ENCODE measurements at regions not wholly inside any gene's neighbourhood (a gene's known extent, or its start where the extent isn't known, plus 50 kb on each side); places are given as distances from the start of the nearest gene placed in this dataset.

DNA sequence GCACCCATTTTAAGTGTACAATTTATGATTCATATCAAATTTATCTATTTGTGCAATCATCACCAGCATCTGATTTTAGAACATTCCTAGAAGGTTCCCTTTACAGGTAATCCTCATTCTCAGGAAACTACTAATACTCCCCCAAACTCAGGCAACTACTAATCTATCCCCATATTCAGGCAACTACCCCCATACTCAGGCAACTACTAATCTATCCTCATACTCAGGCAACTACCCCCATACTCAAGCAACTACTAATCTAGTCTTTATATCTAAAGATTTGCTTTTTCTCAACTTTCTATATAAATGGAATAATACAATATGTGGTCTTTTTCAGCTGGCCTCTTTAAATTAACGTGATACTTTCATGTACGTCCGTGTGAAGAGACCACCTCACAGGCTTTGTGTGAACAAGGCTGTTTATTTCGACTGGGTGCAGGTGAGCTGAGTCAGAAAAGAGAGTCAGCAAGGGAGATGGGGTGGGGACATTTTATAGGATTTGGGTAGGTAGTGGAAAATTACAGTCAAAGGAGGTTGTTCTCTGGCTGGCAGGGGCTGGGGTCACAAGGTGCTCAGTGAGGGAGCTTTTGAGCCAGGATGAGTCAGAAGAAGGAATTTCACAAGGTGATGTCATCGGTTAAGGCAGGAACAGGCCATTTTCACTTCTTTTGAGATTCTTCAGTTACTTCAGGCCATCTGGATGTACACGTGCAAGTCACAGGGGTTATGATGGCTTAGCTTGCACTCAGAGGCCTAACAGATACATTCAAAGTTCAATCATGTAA lies 1444.5 kb upstream of the CADM2 start:
- DNase-seq: no peak

DNA sequence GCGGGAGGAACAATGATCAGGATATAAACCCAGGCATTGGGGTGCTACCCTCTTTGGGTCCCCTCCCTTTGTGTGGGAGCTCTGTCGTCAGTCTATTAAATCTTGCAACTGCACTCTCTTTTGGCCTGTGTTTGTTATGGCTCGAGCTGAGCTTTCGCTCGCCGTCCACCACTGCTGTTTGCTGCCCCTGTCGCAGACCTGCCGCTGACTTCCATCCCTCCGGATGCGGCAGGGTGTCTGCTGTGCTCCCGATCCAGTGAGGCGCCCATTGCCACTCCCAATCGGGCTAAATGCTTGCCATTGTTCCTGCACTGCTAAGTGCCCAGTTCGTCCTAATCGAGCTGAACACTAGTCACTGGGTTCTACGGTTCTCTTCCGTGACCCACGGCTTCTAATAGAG lies 1443.7 kb upstream of the CADM2 start:
- DNase-seq: no peak

DNA sequence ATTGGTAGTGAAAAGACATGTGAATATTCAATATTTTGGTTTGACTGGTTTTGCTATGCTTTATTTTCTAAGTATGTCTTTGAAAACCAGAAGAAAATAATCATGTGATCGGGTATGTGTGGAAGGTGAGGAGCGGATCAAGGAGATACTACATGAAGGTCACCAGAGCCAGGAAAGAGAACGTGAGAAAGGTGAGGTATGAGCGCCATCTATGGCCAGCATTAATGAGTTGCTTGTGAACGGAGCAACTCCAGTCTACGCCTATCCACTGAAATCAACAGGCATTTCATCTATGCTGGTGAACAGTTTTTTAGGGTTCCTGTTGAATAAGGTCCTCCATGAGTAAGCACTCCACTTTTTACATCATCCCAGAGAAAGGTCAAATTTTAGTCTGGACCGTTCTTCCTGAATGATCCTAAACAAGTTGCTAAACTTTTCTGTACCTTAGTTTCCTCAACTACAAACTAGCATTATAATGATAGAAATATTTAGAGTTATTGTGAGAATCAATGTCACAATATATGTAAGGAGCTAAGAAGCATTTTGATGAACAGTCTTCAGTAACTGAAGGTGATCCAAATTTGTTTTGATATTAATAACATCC lies 1435.2 kb upstream of the CADM2 start:
- peak; percentile 25 for DNase-seq

DNA sequence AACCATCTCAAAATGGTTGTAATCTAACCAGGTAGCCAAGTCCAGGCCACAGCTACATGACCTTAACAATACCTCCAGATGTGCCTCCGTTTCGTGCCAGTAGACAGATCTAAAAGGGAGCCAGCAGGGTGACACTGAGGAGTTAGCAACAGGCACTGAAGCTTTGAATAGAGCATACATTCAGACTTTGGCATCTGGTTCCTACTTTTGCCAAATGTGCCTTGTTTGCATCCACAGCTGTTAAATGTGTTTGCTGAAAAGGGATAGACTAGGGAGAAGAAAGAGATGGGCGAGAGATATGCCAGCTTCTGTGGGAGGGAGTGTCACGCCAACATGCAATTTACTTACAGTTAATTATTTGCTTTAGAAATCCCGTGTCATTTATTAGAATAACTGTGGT lies 1433.9 kb upstream of the CADM2 start:
- DNase-seq: no peak

DNA sequence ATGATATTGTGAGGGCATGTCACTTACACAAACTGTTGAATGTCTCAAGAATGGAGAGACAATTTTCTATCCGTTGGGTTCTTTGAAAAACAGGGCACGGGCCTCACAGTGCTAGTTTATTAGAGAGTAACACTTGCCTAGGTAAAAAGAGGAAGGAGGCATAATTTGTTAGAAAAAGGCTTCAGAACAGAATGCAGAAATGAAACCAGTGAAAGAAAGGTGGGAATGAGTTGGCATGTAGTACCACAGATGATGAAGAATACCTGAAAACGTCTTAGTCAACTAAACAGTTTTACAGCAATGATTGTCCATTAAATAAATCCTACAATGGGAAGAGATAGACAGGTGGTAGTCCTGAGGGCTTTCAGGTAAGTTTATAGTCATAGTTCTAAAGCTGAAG lies 1399.7 kb upstream of the CADM2 start:
- no peak for DNase-seq

DNA sequence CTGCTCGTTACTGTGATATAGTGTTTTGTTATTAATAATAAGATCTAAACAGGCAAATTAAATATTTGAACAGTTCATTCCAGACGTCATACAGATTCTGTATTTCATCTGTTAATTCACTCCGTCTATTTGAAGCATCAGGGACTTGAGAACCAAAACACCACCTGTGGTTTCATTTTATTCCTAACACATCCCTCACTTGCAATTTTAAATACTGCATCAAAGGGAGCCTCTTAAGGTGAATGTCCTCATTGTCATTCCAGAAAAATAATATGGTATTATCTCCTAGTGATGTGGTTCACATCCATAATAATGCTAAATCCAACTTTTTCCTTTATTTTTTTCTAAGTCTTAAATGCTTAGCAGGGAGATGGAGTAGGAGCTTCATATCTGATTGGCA lies 1390.9 kb upstream of the CADM2 start:
- DNase-seq: no peak

DNA sequence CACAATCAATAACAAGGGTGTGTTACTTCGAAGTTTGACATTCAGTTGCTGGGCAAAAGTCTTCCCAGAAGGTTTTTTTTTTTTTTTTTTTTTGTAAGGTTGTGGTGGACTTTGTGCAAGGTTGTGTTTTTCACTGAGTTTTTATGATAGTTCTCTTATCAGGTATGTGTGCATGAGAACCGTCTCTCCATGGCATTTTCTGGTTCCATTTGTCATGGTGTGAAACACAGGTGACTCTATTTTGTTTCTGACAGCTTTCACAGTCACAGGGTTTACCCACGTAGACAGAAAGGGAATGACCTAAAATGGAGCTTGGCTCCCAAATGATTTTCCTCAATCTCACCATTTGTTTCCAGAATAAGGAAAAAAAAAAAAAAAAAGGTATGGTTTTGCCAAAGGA lies 1377.2 kb upstream of the CADM2 start:
- no peak for DNase-seq

DNA sequence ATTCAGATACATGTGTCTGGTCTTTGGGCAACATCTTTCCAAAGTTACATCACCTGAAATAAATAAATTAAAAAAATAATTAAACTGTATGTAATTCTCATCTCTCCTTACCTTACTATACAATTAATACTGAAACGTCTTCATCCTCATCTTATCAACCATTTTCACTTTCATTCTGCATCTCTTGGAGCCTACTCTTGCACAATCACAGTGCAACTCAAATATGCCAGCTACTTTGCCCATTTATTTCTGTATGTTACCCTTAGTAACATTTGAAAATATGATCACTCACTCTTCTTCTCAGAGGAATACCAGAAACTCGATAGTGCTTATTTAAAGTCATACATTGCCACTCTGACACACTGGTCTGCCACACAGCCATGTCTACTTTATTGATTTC lies 1357.1 kb upstream of the CADM2 start:
- no peak for DNase-seq

DNA sequence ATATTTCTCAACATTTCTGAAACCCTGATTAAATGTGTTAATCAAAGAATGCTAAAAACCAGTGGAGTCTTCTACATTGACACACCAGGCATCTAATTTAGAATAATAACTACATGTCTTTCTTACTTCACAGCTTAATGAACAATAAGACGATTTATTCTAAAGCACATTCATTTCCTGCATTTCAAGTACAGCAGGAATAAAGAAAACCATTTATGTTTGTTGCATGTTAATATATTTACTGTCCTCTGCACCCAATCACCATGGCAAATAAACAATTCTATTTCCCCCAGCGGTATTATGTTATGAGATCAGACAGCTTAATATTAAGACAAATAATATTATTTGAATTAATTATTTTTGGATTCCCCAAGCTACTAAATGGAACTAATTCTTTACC lies 1336.3 kb upstream of the CADM2 start:
- no peak for DNase-seq

DNA sequence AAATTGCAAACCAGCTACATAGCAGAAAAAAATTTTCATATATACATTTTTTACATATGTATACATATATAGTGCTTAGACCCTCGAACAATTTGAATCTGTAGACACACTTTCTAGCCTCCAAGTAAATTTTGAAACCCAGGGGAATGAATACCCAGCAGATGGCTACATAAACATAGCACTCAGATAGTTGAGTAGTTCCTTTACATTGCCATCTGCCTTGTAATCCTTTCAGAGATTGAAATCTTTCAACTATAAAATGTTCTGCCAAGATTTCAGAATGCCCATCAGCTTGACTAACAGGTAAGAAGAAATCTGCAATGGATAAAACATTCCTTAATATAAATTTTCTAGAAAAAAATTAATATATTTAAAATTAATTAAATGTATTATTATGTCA lies 1333.5 kb upstream of the CADM2 start:
- DNase-seq: peak; percentile 19

DNA sequence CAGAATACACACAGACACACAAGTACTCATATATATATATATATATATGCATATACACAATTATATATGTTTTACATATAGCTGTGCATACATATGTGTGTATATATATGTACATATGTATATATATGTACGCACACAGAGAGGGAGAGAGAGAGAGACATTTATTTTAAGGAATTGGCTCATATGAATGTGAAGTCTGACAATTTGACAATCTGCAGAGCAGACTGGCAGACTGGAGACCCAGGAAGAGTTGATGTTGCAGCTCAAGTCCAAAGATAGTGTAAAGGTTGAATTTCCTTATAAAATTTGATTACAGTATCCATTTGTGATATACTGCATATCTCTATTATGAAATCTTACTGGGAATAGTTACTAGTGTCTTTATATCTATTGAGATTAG lies 1330.3 kb upstream of the CADM2 start:
- DNase-seq: no peak

DNA sequence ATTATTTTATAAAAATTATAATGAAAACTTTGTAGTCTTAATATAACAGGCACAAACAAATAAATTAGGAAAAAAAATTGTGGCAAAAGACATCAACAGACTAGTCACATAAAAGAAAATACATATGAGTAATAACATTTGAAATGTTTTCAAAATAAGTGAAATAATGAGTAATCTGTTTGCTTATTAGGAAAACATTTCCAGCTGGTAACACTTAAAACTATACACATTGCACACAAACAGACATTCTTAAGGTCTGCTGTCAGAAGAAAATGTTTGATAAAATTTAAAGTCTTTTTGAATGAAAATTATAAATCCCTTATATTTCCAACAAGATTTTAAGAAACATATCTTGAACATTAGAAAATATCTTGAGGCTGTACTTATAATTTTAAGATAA lies 1326.3 kb upstream of the CADM2 start:
- no peak for DNase-seq

DNA sequence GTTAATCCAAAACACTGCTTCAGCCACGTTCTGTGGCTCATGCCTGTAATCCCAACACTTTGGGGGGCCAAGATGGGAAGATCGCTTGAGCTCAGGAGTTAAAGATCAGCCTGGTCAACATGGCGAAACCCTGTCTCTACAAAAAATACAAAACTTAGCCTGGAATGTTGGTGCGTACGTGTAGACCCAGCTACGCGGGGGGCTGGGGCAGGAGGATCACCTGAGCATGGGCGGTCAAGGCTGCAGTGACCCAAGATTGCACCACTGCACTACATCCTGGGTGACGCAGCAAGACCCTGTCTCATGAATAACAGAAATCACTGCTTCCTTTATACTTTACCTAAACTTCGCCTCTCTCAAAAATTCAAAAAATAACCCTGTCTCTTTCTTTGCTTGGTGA lies 1325.0 kb upstream of the CADM2 start:
- DNase-seq: no peak

DNA sequence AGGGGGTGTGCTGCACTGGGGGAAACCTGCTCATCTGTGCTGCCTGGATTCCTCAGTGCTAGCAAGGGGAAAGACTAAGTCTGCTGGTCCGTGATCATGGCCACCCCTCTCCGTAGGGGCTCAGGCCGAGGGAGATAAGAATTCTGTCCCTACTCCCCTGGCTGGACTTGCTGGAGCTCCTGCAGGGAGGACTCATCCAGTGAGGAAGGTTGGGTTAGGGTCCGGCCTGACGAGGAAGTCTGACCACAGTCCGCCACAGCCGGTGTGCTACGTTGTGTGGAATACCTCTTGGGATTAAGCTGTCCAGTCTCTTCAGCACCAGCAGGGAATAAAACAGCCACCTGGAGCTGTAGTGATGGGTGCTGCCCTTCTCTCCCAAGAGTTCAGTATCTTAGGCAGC lies 1309.1 kb upstream of the CADM2 start:
- no peak for DNase-seq

DNA sequence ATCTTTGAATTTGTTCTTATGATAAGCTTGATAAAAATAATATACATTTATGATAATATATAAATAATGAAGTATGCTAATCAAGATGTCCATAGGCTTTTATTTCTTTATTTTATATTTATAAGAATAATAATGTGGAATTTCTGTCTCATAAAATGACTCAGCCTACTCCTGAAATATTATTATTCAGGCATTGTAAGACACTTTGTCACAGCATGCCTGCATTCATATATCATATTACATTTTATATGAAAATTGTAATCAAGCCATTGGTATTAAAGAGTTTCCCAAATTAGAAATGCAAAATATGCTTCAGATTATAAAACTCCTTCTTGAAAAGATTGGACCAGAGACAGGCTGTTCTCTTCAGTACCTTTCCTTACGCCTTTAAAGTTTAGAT lies 1303.7 kb upstream of the CADM2 start:
- DNase-seq: no peak

DNA sequence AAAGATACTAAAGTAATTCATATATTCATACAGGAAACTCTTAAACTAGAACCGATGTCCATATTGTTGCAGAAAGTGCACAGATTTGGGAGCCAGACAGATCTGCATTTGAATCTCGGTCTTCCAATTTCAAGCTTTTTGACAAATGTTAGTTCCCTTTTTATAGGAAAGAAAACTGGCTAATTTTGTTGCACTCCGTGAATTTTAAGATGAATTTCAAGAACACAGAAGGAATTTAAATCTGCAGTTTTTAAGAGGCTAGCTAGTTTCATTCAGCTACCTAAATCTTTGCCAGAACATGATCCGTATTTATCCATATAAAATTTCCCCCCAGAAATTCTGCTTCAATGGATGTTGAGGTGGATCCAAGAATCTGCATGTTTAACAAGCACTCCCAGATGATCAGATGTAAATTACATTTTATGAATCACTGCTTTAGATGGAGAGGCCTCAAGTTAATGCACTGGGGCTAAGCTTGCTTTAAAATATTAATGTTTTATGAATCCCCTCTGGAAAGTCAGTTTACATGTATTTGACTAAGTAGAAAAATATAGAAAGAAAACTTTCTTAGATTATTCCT lies 1296.3 kb upstream of the CADM2 start:
- no peak for DNase-seq

DNA sequence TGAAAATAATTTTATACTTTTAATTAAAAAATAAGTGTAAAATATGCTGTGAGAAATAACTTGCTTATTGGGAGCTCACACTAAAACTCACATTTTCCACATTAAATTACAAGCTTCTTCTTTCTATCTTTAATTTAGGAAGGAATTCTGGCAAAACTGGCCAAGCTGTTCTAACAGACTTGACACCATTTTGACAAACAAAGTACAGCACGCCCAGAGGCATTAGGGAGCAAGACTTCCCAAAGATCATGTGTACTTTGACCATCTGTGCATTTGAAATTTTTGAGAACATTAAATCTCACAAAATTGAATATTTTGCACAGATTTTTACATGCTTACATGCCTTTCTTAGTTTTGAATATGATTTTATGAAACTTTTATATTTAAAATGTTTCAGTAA lies 1288.4 kb upstream of the CADM2 start:
- no peak for DNase-seq

DNA sequence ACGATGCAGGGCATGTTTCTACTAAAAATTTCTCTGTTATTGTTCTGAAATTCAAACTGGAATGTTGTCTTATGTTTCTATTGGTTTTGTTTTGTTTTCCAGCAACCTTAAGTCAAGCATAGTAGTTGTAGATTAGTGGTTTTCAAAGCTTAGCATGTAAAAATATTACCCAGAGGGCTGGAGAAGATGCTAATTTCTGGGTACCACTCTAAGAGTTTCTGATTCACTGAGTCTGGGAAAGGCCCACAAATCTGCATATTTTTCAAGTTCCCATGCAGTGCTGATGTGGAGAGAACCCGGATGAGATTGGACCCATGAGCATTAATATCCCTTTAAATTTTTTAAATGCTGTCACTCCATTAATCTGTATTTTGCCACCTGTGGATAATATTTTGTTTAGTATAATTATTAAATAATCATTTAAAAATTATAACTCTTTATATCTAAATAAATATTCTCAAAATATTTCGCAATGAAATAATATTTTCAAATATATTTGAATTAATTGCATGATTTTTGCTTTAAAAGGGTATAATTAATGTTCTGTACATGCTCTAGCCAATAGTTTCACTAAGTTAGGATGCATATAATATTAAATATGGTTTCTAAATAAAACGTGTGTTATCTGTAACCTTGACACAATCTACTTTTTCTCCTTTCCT lies 1274.7 kb upstream of the CADM2 start:
- DNase-seq: no peak

DNA sequence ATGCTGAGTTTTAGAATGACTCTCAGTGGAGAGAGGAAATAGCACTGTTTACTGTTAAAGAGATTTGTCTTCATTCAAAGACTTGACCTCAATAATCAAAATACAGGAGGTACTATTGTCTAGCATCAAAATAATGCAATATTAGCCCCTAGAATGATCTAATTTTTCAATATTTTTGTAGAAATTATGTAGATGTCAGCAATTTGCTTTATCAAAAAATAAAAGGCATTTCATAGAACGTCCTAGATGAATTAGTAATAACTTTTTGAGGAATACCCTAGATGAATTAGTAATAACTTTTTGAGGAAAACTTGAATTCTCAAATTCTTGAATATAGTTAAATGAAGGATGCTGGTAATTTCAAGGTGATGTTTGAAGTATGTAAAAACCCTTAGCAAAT lies 1252.1 kb upstream of the CADM2 start:
- no peak for DNase-seq

DNA sequence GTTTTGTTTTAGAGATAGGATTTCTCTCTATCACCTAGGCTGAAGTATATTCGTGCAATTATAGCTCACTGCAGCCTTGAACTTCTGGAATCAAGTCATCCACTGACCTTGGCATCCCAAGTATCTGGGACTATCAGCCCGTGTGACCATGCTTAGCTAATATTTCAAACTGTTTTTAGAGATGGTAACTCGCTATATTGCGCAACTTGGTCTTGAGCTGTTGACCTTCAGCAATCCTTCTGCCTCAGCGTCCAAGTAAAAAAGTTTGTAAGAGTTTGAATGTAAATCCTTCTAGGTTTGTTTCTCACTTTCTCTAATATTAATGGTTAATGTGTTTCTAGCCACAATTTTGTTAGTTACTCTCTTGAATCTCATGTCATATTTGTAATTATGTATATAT lies 1243.5 kb upstream of the CADM2 start:
- DNase-seq: no peak

DNA sequence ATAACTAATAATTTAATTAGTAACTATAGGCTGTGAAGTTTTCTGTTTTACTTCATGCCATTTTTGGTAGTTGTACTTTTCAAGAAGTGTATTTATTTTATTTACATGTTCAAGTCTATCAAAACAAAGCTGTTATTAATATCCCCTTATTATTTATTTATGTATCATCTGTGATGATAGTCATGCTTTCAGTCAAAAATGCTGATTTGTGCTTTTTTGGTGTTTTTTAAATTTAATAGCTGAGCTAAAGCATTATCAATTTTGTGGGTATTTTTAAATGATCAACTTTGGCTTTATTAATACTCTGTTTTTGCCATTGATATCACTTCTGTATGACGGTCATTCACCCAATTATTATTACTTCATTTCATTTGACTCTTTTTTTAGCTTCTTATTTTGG lies 1229.2 kb upstream of the CADM2 start:
- no peak for DNase-seq

DNA sequence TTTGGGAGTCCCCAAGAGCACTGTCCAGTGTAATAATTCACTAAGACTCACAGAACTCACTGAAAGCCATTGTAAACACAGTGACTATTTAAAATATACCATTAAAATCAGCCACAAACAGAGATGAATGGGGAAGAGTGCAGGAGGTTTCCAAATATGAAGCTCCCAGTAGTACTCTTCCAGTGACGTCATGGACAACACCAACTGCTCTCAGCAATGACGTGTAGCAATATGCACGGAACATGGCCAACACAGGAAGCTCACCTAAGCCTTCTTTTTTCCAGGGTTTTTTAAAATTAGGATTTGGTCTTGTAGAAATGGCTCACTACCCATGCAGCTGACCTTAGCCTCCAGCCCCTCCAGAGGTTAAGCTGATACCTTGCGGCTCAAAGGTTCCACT lies 1224.1 kb upstream of the CADM2 start:
- no peak for DNase-seq

DNA sequence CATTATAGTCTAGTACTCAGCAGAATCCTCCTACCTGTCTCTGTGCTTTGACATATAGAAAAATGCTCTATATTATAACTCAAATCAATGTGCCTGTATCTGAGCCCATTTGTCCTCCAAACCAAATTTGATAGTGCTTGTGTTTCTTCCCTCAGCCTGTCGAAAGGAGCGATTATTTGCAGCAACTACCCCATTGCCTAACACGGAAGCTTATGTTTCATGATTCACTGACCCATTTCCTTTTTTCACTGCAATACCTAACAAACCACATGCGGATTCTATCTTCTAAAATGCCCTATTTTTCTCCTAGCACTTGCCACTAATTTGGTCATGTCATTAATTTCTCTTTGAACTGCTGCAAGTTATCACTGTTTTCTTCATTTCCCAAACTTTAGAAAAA lies 1220.6 kb upstream of the CADM2 start:
- no peak for DNase-seq

DNA sequence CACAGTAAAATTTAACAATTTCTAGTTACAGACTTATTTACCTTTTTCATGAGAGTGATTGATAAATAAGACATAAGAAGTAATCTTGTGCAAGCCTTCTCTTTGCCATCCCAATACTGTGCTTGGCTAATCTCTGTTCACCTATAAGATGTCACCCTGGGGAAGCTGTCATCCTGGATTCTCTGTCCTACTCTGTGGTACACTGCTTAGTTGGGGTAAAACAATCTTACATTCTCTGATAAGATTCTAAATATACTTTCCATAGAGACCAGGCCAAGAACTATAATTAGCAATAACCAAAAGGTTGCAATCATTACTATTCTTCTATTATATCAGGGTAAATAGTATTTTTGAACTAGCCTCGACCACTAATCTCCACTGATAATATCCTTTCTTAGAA lies 1218.3 kb upstream of the CADM2 start:
- DNase-seq: no peak
